GM10266 (cell line): ENCODE measurements at regions not wholly inside any gene's neighbourhood (a gene's known extent, or its start where the extent isn't known, plus 50 kb on each side); places are given as distances from the start of the nearest gene placed in this dataset.
"Not testable (repeated sequence)": the region's sequence is repeated elsewhere in the genome, so short reads cannot be mapped to it uniquely, and the experiment has no call there.

Source experiments
- DNase-seq: peaks from one replicate; pipeline ENCODE4 v3.0.0; 2012; ENCODE audit errors: extremely low spot score
- TF ChIP-seq, protein P1 (sequence below): IDR thresholded peaks from 2 replicates; pipeline ENCODE4 v1.5.1; 2012; ENCODE audit warnings: mild to moderate bottlenecking, low read depth; ENCODE audit not compliant: control insufficient read depth, insufficient read depth; ENCODE audit errors: missing control alignments

- TF ChIP-seq, protein P1, sequence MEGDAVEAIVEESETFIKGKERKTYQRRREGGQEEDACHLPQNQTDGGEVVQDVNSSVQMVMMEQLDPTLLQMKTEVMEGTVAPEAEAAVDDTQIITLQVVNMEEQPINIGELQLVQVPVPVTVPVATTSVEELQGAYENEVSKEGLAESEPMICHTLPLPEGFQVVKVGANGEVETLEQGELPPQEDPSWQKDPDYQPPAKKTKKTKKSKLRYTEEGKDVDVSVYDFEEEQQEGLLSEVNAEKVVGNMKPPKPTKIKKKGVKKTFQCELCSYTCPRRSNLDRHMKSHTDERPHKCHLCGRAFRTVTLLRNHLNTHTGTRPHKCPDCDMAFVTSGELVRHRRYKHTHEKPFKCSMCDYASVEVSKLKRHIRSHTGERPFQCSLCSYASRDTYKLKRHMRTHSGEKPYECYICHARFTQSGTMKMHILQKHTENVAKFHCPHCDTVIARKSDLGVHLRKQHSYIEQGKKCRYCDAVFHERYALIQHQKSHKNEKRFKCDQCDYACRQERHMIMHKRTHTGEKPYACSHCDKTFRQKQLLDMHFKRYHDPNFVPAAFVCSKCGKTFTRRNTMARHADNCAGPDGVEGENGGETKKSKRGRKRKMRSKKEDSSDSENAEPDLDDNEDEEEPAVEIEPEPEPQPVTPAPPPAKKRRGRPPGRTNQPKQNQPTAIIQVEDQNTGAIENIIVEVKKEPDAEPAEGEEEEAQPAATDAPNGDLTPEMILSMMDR: no peak
These were observed 752.4 kb upstream of the SEMA6A start for GRCh38 chr5:117326997-117327396.

DNA sequence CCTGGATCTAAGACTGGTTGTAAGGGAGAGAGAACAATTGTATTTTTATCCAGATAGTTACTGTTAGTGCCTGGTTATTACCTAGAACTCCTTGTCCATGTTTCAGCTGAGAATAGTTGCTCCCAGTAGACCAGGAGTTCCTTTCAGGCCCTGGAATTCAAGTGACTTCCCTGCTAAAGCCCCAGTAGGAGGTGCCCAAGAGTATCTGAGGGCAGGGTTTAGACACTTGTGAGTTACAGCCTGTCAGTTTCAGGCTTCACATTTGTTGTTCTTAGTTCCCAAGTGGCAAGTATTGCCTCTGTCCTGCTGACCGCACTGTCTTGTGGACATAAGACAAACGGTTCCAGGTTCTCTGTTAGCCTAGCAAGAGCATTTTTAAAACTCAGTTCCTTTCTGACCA, 743.9 kb upstream of the SEMA6A start:
- TF ChIP-seq, protein P1: no peak
- no peak for DNase-seq

More at GRCh38 chr5:117326997-117327396, 752.4 kb upstream of the SEMA6A start:
- DNase-seq: no peak

DNA sequence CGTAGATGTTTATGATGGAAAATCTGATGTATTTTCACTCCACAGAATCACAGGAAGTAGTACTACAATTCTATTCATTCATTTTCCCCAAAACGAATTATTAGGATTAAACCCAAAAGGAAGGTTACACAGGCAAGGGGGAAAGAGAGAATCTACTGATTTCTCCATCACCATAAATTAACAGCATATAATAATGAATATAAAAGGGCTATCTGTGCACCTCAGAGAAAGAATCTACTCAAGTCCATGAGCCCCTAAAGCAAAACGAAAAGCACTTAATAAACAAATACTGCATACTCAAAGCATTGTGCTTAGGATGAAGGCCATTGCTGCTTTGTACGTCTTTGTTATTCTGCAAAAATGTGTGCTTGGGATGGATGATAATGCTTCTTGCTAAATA, 740.5 kb upstream of the SEMA6A start:
- no peak for DNase-seq
- TF ChIP-seq, protein P1: no peak

- not testable (repeated sequence) for DNase-seq
These were observed 730.0 kb upstream of the SEMA6A start for GRCh38 chr5:117304512-117305107.

GRCh38 chr5:117302949-117303348, 728.3 kb upstream of the SEMA6A start:
- DNase-seq: no peak
- TF ChIP-seq, protein P1: no peak

- TF ChIP-seq, protein P1: no peak
- DNase-seq: no peak
These were observed 727.9 kb upstream of the SEMA6A start for GRCh38 chr5:117302473-117302872.

DNA sequence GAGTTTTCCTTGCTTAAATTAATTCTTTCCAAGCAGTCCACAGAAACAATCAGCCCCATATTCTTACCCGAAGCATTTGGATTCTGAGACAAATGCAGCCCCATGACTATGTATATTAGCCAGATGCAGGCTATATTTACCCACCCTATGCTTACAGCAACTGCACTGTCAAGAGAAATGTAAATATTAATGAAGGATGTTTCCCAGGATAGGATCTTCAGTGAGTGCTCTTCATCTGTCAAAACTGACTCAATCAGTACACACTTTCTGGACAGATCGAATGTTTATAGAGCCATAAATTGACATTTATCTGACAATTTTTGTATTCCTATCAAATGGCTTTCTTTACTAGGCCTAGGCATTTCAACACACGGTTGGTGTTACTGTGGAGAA, 725.3 kb upstream of the SEMA6A start:
- TF ChIP-seq, protein P1: no peak
- DNase-seq: no peak
